ENCODE measurements at regions not wholly inside any gene's neighbourhood (a gene's known extent, or its start where the extent isn't known, plus 50 kb on each side); places are given as distances from the start of the nearest gene placed in this dataset.
A peak's percentile ranks its signal among the peaks of the same experiment; 100 is the strongest.

GRCh38 chr9:88320748-88321415, 67.4 kb upstream of the SPIN1 start:
- H4K91ac ChIP-seq (ENCODE audit: low read depth, low read length, poor library complexity), result no peak overlapping the region
- no peak overlapping the region for H3K23ac ChIP-seq (ENCODE audit: low read depth, low read length, poor library complexity)
- H3K4me3 ChIP-seq (ENCODE audit: low read length in 2 of 2), result no peak overlapping the region
- H3K27me3 ChIP-seq (ENCODE audit: control insufficient read depth in 3 of 3, insufficient read depth in 3 of 3, low read depth in 1 of 3, low read length in 3 of 3), result no peaks in the 10 kb centered on the region
- H2AK5ac ChIP-seq (ENCODE audit: low read depth, low read length), result peak overlapping the region; percentile 68
- no CpG with 5 or more reads among the region's 11 CpGs for WGBS, 2 donors (ENCODE audit: extremely low coverage in 2 of 2, insufficient read length in 2 of 2, insufficient replicate concordance in 1 of 2)
- no peaks in the 10 kb centered on the region for H3K4me1 ChIP-seq (ENCODE audit: control insufficient read depth in 2 of 2, insufficient read depth in 1 of 2, low read depth in 1 of 2, low read length in 2 of 2)
- H3K18ac ChIP-seq (ENCODE audit: low read length), result no peak overlapping the region
- peak overlapping the region; percentile 53 for H2AFZ ChIP-seq (ENCODE audit: low read length)
- H4K8ac ChIP-seq (ENCODE audit: low read depth, low read length), result no peak overlapping the region
- no peak overlapping the region for H2BK120ac ChIP-seq (ENCODE audit: low read depth, low read length)
- no peak overlapping the region for H3K27ac ChIP-seq (replicated peaks; ENCODE audit: low read length)
- DNase-seq (ENCODE audit: low spot score), result no peak
- H3K79me1 ChIP-seq (ENCODE audit: low read depth, low read length), result no peaks in the 10 kb centered on the region
- H3K4ac ChIP-seq (ENCODE audit: low read length), result no peak overlapping the region
- H3K36me3 ChIP-seq (replicated peaks in 1 of 2; ENCODE audit: control insufficient read depth in 2 of 2, insufficient read depth in 2 of 2, low read length in 2 of 2), result no peaks in the 10 kb centered on the region
- H3K9ac ChIP-seq (ENCODE audit: low read depth, low read length, poor library complexity), result no peak overlapping the region
- no peak overlapping the region for H2BK5ac ChIP-seq (ENCODE audit: low read length)
- H3K4me2 ChIP-seq (ENCODE audit: insufficient read depth, low read length, poor library complexity, severe bottlenecking), result no peak overlapping the region
- no peak overlapping the region for H3K14ac ChIP-seq (ENCODE audit: low read length)
- H2BK12ac ChIP-seq (ENCODE audit: low read length), result no peak overlapping the region
- no peak overlapping the region for H2BK15ac ChIP-seq (ENCODE audit: low read length)
- H3K9me3 ChIP-seq (replicated peaks in 1 of 2; ENCODE audit: control insufficient read depth in 2 of 2, insufficient read depth in 1 of 2, low read depth in 1 of 2, low read length in 2 of 2), result no peaks in the 10 kb centered on the region

- Histone ChIP-seq H2BK15ac (ENCODE audit: low read length) (no peak overlapping the region), H2BK5ac (ENCODE audit: low read length) (no peak overlapping the region), H4K8ac (ENCODE audit: low read depth, low read length) (no peak overlapping the region), H3K9ac (ENCODE audit: low read depth, low read length, poor library complexity) (no peak overlapping the region), H3K27ac (replicated peaks; ENCODE audit: low read length) (no peak overlapping the region), H4K91ac (ENCODE audit: low read depth, low read length, poor library complexity) (no peak overlapping the region), H3K23ac (ENCODE audit: low read depth, low read length, poor library complexity) (no peak overlapping the region), H2AFZ (ENCODE audit: low read length) (no peak overlapping the region), H3K4me1 (ENCODE audit: control insufficient read depth in 2 of 2, insufficient read depth in 1 of 2, low read depth in 1 of 2, low read length in 2 of 2) (no peaks in the 10 kb centered on the region), H3K4me2 (ENCODE audit: insufficient read depth, low read length, poor library complexity, severe bottlenecking) (no peak overlapping the region), H3K36me3 (replicated peaks in 1 of 2; ENCODE audit: control insufficient read depth in 2 of 2, insufficient read depth in 2 of 2, low read length in 2 of 2) (no peaks in the 10 kb centered on the region), H3K79me1 (ENCODE audit: low read depth, low read length) (no peaks in the 10 kb centered on the region), H3K9me3 (replicated peaks in 1 of 2; ENCODE audit: control insufficient read depth in 2 of 2, insufficient read depth in 1 of 2, low read depth in 1 of 2, low read length in 2 of 2) (no peaks in the 10 kb centered on the region), H3K14ac (ENCODE audit: low read length) (no peak overlapping the region), H3K4ac (ENCODE audit: low read length) (no peak overlapping the region), H2BK12ac (ENCODE audit: low read length) (no peak overlapping the region), H2AK5ac (ENCODE audit: low read depth, low read length) (peak overlapping the region; percentile 68), H2BK120ac (ENCODE audit: low read depth, low read length) (no peak overlapping the region), H3K4me3 (ENCODE audit: low read length in 2 of 2) (no peak overlapping the region), H3K27me3 (ENCODE audit: control insufficient read depth in 3 of 3, insufficient read depth in 3 of 3, low read depth in 1 of 3, low read length in 3 of 3) (no peaks in the 10 kb centered on the region), H3K18ac (ENCODE audit: low read length) (peak overlapping the region; percentile 35)
- WGBS, 2 donors (ENCODE audit: extremely low coverage in 2 of 2, insufficient read length in 2 of 2, insufficient replicate concordance in 1 of 2), result no CpG with 5 or more reads among the region's 6 CpGs
- DNase-seq (ENCODE audit: low spot score), result no peak
These were observed 68.1 kb upstream of the SPIN1 start for GRCh38 chr9:88319936-88320747.

- Histone ChIP-seq H3K27ac (replicated peaks; ENCODE audit: low read length) (no peak overlapping the region), H3K27me3 (ENCODE audit: control insufficient read depth in 3 of 3, insufficient read depth in 3 of 3, low read depth in 1 of 3, low read length in 3 of 3) (peaks cover 0 to 6% (median 0%) of the 10 kb centered on the region in 3 experiments), H3K23ac (ENCODE audit: low read depth, low read length, poor library complexity) (no peak overlapping the region), H3K4ac (ENCODE audit: low read length) (no peak overlapping the region), H2AK5ac (ENCODE audit: low read depth, low read length) (no peak overlapping the region), H3K9ac (ENCODE audit: low read depth, low read length, poor library complexity) (no peak overlapping the region), H3K4me1 (ENCODE audit: control insufficient read depth in 2 of 2, insufficient read depth in 1 of 2, low read depth in 1 of 2, low read length in 2 of 2) (no peaks in the 10 kb centered on the region), H4K8ac (ENCODE audit: low read depth, low read length) (no peak overlapping the region), H2BK120ac (ENCODE audit: low read depth, low read length) (no peak overlapping the region), H4K91ac (ENCODE audit: low read depth, low read length, poor library complexity) (no peak overlapping the region), H3K4me2 (ENCODE audit: insufficient read depth, low read length, poor library complexity, severe bottlenecking) (no peak overlapping the region), H3K9me3 (replicated peaks in 1 of 2; ENCODE audit: control insufficient read depth in 2 of 2, insufficient read depth in 1 of 2, low read depth in 1 of 2, low read length in 2 of 2) (no peaks in the 10 kb centered on the region), H3K14ac (ENCODE audit: low read length) (no peak overlapping the region), H2AFZ (ENCODE audit: low read length) (no peak overlapping the region), H3K18ac (ENCODE audit: low read length) (no peak overlapping the region), H2BK12ac (ENCODE audit: low read length) (no peak overlapping the region), H3K79me1 (ENCODE audit: low read depth, low read length) (no peaks in the 10 kb centered on the region), H3K36me3 (replicated peaks in 1 of 2; ENCODE audit: control insufficient read depth in 2 of 2, insufficient read depth in 2 of 2, low read length in 2 of 2) (no peaks in the 10 kb centered on the region), H2BK15ac (ENCODE audit: low read length) (no peak overlapping the region), H3K4me3 (ENCODE audit: low read length in 2 of 2) (no peak overlapping the region), H2BK5ac (ENCODE audit: low read length) (no peak overlapping the region)
- no peak for DNase-seq (ENCODE audit: low spot score)
- WGBS, 2 donors (ENCODE audit: extremely low coverage in 2 of 2, insufficient read length in 2 of 2, insufficient replicate concordance in 1 of 2), result no CpG with 5 or more reads among the region's 15 CpGs
These were observed 74.7 kb upstream of the SPIN1 start for GRCh38 chr9:88313364-88314220.

Measured in neuronal stem cell (in vitro differentiated cells).